AG09309 (cell line): ENCODE measurements at regions not wholly inside any gene's neighbourhood (a gene's known extent, or its start where the extent isn't known, plus 50 kb on each side); places are given as distances from the start of the nearest gene placed in this dataset.
A peak's percentile ranks its signal among the peaks of the same experiment; 100 is the strongest.

Experiments used
- DNase-seq: peaks from one replicate; pipeline ENCODE4 v3.0.0-alpha.2; 2010; ENCODE audit warnings: low read depth
- H3K4me3 ChIP-seq: 2 replicates; pipeline ENCODE4 v1.5.1; 2011; ENCODE audit warnings: mild to moderate bottlenecking, low read depth, low read length, moderate library complexity; ENCODE audit not compliant: control insufficient read depth
- CTCF ChIP-seq: IDR thresholded peaks from 2 replicates; pipeline ENCODE4 v1.5.1; 2011; ENCODE audit warnings: mild to moderate bottlenecking, low read depth, low read length, inconsistent platforms; ENCODE audit not compliant: insufficient read depth, control insufficient read depth; ENCODE audit errors: missing control alignments

- no peak for DNase-seq
- no peak overlapping the region for H3K4me3 ChIP-seq
- TF ChIP-seq CTCF = no peak
Observed at GRCh38 chr14:51436630-51437029, 196.6 kb downstream of the TMX1 start.

GRCh38 chr14:51439896-51440295 is 199.8 kb downstream of the TMX1 start:
- no peak for TF ChIP-seq CTCF
- no peak for DNase-seq
- H3K4me3 ChIP-seq = no peak overlapping the region

GRCh38 chr14:51441001-51441400 is 201.0 kb downstream of the TMX1 start:
- no peak for TF ChIP-seq CTCF
- H3K4me3 ChIP-seq = no peak overlapping the region
- no peak for DNase-seq

DNA sequence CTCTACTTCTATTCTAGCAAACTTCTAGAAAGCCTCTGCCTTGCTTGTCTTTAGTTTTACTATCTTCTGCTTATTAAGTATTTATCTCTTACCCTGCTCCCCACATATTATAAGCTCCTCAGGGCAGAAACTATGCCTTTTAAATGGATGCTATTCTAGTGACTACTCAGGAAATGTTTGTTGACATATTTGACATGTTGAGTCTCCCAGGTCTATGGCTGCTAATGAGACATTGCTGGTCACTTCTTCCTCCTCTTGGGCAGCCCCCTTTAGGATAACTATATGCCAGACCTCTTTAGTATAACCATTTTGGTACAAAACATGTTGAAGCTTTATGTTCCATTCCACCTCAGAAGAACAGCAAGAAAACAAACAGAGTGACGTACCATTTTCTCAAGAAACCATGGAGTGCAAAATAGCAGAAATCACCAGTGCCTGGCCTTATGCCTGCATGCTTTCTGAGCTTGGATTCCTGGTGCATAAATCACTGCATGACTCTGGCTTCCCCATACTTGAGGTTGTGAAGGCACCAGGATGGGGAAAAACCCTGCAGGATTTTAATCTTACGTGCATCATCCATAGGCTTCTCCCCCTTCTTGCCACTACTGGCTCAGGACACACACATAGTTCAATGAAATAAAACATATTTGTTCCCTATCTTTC is 202.6 kb downstream of the TMX1 start:
- no peak for TF ChIP-seq CTCF
- no peak overlapping the region for H3K4me3 ChIP-seq
- DNase-seq = peak; percentile 89

- H3K4me3 ChIP-seq = no peak overlapping the region
- no peak for DNase-seq
- TF ChIP-seq CTCF = no peak
Observed at GRCh38 chr14:51443195-51444018, 203.4 kb downstream of the TMX1 start.

GRCh38 chr14:51444353-51445000 is 204.4 kb downstream of the TMX1 start:
- DNase-seq = no peak
- no peak overlapping the region for H3K4me3 ChIP-seq

More at GRCh38 chr14:51444353-51445000, 204.4 kb downstream of the TMX1 start:
- TF ChIP-seq CTCF = no peak
